SU-DHL-6 (cell line): ENCODE measurements at regions not wholly inside any gene's neighbourhood (a gene's known extent, or its start where the extent isn't known, plus 50 kb on each side); places are given as distances from the start of the nearest gene placed in this dataset.

Experiments used
- CTCF ChIP-seq: fragments of 200-600 bp; sonication (generic); IDR thresholded peaks from one replicate; pipeline ENCODE4 v1.5.1; 2017; ENCODE audit warnings: antibody characterized with exemption, mild to moderate bottlenecking, low read length, moderate library complexity; ENCODE audit not compliant: insufficient read depth, poor library complexity, severe bottlenecking
- EZH2phosphoT487 ChIP-seq: fragments of 200-600 bp; sonication (generic), shearing (Covaris generic); conservative IDR thresholded peaks from 2 replicates; pipeline ENCODE4 v1.6.1; 2018; ENCODE audit warnings: mild to moderate bottlenecking, antibody characterized with exemption, low read length, moderate library complexity, mixed read lengths

- TF ChIP-seq CTCF (no peak), EZH2phosphoT487 (no peak)
Observed at GRCh38 chr10:117457932-117458331, 82.7 kb upstream of the PDZD8 start.
